WI38 (cell line): ENCODE measurements at regions not wholly inside any gene's neighbourhood (a gene's known extent, or its start where the extent isn't known, plus 50 kb on each side); places are given as distances from the start of the nearest gene placed in this dataset.

Experiments
- H3K4me3 ChIP-seq: 2 replicates; pipeline ENCODE4 v1.5.1; 2011; ENCODE audit warnings: low read depth, mild to moderate bottlenecking, control low read depth, low read length
- TF ChIP-seq, protein P1 (sequence below): IDR thresholded peaks from 2 replicates; pipeline ENCODE4 v1.5.1; 2012; ENCODE audit warnings: low read depth, mild to moderate bottlenecking, control low read depth, low read length

DNA sequence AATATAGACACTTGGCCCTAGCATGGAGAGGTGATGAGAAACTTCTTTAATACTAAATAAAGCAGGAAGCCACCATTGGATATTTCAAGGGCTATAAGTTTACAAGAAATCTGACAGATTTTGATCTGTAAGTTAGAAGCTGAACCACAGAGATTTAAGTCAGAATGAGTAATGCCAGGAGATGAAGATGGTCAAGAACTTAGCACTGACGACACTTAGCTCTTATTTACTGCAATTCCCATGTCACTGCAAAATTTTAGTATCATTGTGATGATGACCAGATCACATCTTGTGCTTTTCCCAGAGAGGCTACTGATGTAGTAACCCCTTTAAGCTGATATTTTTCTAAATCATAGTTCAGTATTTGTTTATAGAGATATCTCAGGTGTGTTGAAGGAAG is 59.4 kb upstream of the CD96 start:
- TF ChIP-seq, protein P1, sequence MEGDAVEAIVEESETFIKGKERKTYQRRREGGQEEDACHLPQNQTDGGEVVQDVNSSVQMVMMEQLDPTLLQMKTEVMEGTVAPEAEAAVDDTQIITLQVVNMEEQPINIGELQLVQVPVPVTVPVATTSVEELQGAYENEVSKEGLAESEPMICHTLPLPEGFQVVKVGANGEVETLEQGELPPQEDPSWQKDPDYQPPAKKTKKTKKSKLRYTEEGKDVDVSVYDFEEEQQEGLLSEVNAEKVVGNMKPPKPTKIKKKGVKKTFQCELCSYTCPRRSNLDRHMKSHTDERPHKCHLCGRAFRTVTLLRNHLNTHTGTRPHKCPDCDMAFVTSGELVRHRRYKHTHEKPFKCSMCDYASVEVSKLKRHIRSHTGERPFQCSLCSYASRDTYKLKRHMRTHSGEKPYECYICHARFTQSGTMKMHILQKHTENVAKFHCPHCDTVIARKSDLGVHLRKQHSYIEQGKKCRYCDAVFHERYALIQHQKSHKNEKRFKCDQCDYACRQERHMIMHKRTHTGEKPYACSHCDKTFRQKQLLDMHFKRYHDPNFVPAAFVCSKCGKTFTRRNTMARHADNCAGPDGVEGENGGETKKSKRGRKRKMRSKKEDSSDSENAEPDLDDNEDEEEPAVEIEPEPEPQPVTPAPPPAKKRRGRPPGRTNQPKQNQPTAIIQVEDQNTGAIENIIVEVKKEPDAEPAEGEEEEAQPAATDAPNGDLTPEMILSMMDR = no peak
- no peak overlapping the region for H3K4me3 ChIP-seq

DNA sequence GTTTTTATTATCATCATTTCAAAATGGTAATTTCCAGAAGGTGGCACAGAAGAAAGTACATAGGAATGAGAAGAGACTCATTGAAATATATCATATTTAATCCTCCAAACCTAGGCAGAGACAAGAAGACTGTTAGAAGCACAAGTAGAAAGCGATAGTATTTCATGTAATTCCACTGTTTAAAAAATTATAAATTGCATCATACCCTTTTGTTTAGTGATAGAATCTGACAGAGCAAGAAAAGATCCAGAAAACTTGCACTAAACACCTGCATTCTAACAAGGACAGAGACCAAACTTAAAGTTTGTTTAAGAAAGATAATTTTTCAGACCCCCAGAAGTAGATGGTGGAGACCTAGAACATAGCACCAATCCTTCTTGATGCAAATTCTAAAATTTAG is 56.9 kb upstream of the CD96 start:
- TF ChIP-seq, protein P1 = no peak
- H3K4me3 ChIP-seq = no peak overlapping the region
